ENCODE measurements at regions not wholly inside any gene's neighbourhood (a gene's known extent, or its start where the extent isn't known, plus 50 kb on each side); places are given as distances from the start of the nearest gene placed in this dataset.

DNA sequence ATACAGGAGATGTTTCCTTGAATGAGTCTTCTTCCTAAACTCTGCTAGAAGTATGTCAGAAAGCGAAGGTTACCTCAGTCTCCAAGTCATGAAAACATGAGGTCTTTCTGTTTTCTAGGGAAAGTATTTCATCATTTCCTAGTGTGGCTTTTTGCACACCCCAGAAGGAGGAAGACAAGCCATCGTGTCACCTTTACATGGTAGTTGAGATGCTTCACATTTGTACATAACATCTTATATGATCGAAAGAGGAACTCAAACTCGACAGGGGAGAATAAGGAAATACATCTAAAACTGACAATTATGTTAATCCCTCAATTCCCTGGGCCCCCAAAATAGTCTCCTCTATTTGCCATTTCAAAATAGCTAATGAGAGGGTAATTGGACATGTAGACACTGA lies 214.1 kb upstream of the PLEKHG7 start:
- DNase-seq, result no peak

DNA sequence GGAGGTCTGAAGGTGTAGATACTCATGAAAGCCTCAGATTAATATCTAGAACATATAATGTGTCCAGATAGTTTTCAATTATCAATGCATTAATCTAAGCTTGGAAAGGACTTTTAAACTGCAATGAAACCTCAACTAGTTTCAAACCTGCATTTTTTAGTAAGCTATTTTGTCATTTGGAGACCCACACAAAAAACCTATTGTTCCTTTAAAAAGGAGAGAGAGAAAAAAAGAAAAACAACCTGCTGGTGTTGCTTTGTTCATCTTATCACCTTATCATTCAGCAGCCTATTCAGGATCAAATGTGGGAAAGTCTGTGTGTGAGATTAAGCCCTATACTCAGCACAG lies 215.7 kb upstream of the PLEKHG7 start:
- DNase-seq, result no peak

GRCh38 chr12:92486443-92487137 lies 216.2 kb upstream of the PLEKHG7 start:
- no peak for DNase-seq

GRCh38 chr12:92485351-92486348 lies 217.1 kb upstream of the PLEKHG7 start:
- no peak for DNase-seq

DNA sequence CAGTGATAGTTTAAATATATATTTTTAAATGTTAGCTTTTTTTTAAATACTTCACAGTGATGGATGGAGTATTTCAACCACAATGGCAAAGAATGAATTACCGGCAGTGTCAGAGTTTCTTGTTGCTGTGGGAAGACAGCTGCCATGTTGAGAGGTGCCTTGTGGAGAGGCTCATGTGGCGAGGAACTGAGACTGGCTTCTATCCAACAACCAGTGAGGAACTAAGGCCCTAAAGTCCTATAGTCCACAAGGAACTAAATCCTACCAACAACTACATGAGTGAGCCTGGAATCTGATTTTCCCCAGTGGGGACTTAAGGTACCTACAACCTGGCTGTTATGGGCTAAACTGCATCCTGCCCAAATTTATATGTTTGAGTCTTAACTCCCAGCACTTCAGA lies 220.2 kb upstream of the PLEKHG7 start:
- DNase-seq, result no peak

- no peak for DNase-seq
Measured at GRCh38 chr12:92481066-92481465, 221.7 kb upstream of the PLEKHG7 start.

DNA sequence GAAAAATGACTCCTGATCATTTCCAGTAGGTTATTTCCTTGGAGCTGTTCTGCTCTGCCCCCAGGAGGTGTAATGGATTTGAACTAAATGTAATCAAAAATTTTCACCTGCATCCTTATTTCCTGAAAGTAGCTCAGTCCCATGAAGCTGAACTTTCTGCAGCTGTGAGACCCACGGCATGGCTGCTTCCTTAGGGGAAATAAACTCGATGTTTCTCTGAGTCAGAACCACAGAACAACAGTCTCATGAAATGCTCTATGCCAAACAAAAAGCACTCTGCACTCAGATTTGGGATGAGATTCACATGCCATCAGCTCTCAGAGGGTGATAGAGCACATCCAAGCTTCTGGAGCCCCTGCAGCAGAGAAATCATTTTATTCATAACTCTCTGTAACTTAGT lies 224.1 kb upstream of the PLEKHG7 start:
- DNase-seq, result no peak

DNA sequence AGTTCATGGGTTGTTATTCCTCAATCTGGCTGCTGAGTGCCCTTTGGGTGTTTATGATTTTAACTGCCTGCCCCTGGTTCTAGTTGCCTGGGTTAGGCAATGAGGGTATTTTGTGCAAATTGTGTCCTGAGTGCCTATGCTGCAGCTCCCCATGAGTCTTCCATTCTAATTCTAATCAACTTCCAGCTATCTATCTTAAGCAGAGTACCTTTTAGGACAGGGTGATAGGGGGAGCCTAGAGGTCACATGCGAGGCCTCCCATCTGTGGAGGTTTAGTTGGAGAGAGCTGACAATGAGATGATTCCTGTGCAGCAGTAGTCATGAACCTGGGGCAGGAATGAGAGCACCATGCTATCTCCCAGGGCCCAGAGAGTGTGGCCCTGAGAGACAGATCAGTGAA lies 225.9 kb upstream of the PLEKHG7 start:
- DNase-seq, result no peak

DNA sequence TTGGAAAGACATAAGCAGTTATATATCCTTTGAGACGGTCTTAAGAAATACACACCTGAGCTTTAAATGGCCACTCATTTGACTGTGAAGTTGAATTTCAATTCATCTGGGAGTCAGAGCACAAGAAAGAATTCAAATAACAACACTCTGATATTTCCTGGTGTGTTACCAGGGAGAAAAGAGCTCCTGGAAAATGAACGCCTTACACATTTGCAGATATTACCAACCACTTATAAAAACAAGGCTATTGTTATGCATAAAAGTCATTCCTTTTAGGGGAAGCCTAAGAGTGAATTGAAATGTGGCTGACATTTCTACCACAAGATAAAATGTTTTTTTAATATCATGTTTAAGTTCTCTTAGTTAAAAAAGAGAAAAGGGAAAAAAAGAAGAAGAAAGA lies 229.2 kb upstream of the PLEKHG7 start:
- no peak for DNase-seq

- no peak for DNase-seq
Measured at GRCh38 chr12:92472201-92472600, 230.6 kb upstream of the PLEKHG7 start.

DNA sequence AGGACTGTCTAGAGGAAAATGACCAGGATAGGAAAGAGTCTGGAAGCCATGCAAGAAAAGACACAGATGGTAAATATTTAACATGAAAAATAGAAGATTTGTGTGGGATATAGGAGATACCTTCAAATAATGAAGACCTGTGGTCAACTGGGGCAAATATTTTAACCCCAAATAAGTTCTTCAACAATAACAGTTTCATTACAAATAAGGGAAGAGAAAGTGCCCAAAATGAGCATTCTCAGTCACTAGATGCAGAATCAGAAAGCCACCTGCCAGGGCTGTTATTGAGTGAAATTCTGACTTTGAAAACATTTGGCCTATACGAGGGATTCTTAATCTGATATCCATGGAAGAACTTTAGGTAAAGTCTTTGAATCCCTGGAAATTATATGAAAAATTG lies 231.2 kb upstream of the PLEKHG7 start:
- no peak for DNase-seq

DNA sequence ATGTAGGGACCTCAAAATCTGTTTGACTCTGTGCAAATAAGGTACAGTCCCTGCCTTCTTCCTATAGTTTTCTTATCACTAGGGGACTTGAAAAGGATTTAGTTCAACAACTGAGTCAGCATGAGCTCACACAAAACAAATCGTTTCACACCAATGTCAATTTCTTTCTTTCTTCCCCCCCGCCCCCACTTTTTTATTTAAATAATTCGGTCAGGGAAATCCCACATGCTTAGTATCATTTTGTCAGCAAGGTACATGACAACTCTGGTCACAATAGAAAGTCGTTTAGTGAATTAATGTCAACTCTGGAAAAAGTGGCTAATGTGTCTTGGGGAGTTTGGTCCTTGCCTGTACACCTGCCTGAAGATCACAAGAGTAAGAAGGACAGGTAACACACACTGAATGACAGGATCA lies 232.2 kb upstream of the PLEKHG7 start:
- DNase-seq, result no peak

GRCh38 chr12:92469837-92470236 lies 233.0 kb upstream of the PLEKHG7 start:
- DNase-seq, result no peak

GRCh38 chr12:92468358-92469020 lies 234.3 kb upstream of the PLEKHG7 start:
- no peak for DNase-seq

DNA sequence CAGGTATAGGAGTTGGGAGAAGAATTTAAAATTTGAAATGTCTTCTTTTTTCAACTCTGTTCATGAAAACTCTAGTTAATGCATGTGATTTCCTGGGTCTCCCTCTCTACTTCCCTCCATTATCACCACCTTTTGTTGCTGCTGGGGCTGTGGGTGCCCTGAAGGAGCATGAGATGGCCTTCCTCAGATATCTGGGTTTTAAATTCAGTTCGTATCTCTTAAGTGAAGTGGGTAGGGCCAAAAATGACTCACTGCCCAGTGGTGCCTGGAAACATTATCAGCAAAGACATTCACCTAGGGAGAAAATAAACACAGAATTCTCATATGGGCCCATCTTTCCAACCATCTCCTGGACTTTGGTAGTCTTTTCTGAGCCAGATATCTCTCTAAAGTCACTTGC lies 234.9 kb upstream of the PLEKHG7 start:
- DNase-seq, result no peak

- peak; percentile 43 for DNase-seq
Measured at GRCh38 chr12:92466391-92467305, 236.1 kb upstream of the PLEKHG7 start.

- no peak for DNase-seq
Measured at GRCh38 chr12:92465786-92466295, 236.9 kb upstream of the PLEKHG7 start.

DNA sequence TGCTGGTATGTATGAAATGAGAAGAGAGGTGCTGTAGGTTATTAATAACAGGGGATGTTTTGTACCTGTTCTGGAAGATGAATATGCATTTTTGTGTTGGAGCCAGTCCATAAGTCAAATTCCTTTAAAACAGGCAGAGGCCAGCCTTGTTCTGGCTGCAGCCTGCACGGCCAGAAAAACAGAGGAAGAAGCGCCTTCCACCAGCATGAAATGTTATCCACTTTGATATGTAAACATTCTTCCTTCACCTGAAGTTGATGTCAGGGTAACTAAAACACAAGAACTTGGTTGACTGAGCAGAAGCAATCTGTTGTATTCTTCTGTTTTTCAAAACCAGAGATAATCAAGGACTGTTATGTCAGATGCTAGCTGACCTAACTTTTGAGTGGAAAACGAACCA lies 237.9 kb upstream of the PLEKHG7 start:
- DNase-seq, result no peak

- DNase-seq, result no peak
Measured at GRCh38 chr12:92463171-92463570, 239.6 kb upstream of the PLEKHG7 start.

GRCh38 chr12:92462527-92462926 lies 240.3 kb upstream of the PLEKHG7 start:
- no peak for DNase-seq

DNA sequence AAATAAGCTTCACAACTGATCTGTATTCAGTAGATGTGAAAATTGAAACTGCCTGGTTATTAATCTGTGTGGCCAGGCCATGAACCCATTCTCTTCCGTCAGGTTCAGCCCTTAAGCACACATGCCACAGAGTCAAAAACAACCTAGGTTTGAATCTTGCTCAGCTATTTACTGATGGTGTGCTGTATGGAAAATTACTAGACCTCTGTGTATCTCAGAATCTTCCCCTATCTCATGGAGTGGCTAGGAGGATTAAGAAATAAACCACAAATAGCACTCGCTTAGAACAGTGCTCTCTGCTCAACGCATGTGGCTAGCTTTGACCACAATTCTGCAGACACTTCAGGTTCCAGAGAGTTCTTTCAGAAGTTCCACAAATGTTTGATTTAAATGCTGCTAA lies 240.7 kb upstream of the PLEKHG7 start:
- DNase-seq, result no peak

- DNase-seq, result no peak
Measured at GRCh38 chr12:92459850-92460249, 242.9 kb upstream of the PLEKHG7 start.

Measured in NCI-H146 (cell line).